ENCODE measurements at regions not wholly inside any gene's neighbourhood (a gene's known extent, or its start where the extent isn't known, plus 50 kb on each side); places are given as distances from the start of the nearest gene placed in this dataset.

- no peaks in the 10 kb centered on the region for H3K4me1 ChIP-seq
- no peaks in the 10 kb centered on the region for H3K36me3 ChIP-seq
- DNase-seq (no peak), ATAC-seq (no peak)
- H3K9me3 ChIP-seq: no peaks in the 10 kb centered on the region
- intact Hi-C loops (cut with DNase I): no loop called here
- H3K4me3 ChIP-seq: no peak overlapping the region
- no peaks in the 10 kb centered on the region for H3K27me3 ChIP-seq
- TF ChIP-seq CTCF (IDR thresholded peaks at IDR 0.05): no peak
- H3K27ac ChIP-seq: no peak overlapping the region
Measured at GRCh38 chr6:93124006-93124632, 295.2 kb downstream of the EPHA7 start.

GRCh38 chr6:93123585-93123984 is 295.8 kb downstream of the EPHA7 start:
- Histone ChIP-seq H3K27ac (no peak overlapping the region), H3K4me1 (no peaks in the 10 kb centered on the region), H3K27me3 (no peaks in the 10 kb centered on the region), H3K4me3 (no peak overlapping the region), H3K9me3 (no peaks in the 10 kb centered on the region), H3K36me3 (no peaks in the 10 kb centered on the region)
- no peak for TF ChIP-seq CTCF (IDR thresholded peaks at IDR 0.05)
- DNase-seq (no peak), ATAC-seq (no peak)
- intact Hi-C loops (cut with DNase I): no loop called here

GRCh38 chr6:93120154-93120742 is 299.1 kb downstream of the EPHA7 start:
- Histone ChIP-seq H3K36me3 (no peaks in the 10 kb centered on the region), H3K4me1 (no peaks in the 10 kb centered on the region)
- TF ChIP-seq CTCF (IDR thresholded peaks at IDR 0.05): no peak

GRCh38 chr6:93105907-93106306 is 313.5 kb downstream of the EPHA7 start:
- intact Hi-C loops (cut with DNase I): no loop called here

More at GRCh38 chr6:93120154-93120742, 299.1 kb downstream of the EPHA7 start:
- no peaks in the 10 kb centered on the region for H3K9me3 ChIP-seq
- ATAC-seq: no peak
- H3K27me3 ChIP-seq: no peaks in the 10 kb centered on the region
- intact Hi-C loops (cut with DNase I): no loop called here
- H3K4me3 ChIP-seq: no peak overlapping the region
- no peak for DNase-seq
- no peak overlapping the region for H3K27ac ChIP-seq

GRCh38 chr6:93105017-93105416 is 314.3 kb downstream of the EPHA7 start:
- intact Hi-C loops (cut with DNase I): no loop called here
- TF ChIP-seq CTCF (IDR thresholded peaks at IDR 0.05): no peak

More at GRCh38 chr6:93105907-93106306, 313.5 kb downstream of the EPHA7 start:
- Histone ChIP-seq H3K4me1 (no peaks in the 10 kb centered on the region), H3K27me3 (no peaks in the 10 kb centered on the region), H3K9me3 (no peaks in the 10 kb centered on the region), H3K36me3 (no peaks in the 10 kb centered on the region), H3K4me3 (no peak overlapping the region), H3K27ac (no peak overlapping the region)
- ATAC-seq (no peak), DNase-seq (no peak)
- no peak for TF ChIP-seq CTCF (IDR thresholded peaks at IDR 0.05)

More at GRCh38 chr6:93105017-93105416, 314.3 kb downstream of the EPHA7 start:
- H3K27ac ChIP-seq: no peak overlapping the region
- no peaks in the 10 kb centered on the region for H3K27me3 ChIP-seq
- ATAC-seq (no peak), DNase-seq (no peak)
- no peaks in the 10 kb centered on the region for H3K9me3 ChIP-seq
- no peaks in the 10 kb centered on the region for H3K4me1 ChIP-seq
- H3K36me3 ChIP-seq: no peaks in the 10 kb centered on the region
- no peak overlapping the region for H3K4me3 ChIP-seq

All from upper lobe of right lung (tissue), 1 donor.